Ureter (tissue), 1 donor: ENCODE measurements at regions not wholly inside any gene's neighbourhood (a gene's known extent, or its start where the extent isn't known, plus 50 kb on each side); places are given as distances from the start of the nearest gene placed in this dataset.
"Not testable (repeated sequence)": the region's sequence is repeated elsewhere in the genome, so short reads cannot be mapped to it uniquely, and the experiment has no call there.

Experiments used
- DNase-seq: peaks from one replicate; pipeline ENCODE4 v3.0.0-alpha.2; 2020; ENCODE audit warnings: low spot score
- donor health status: DM: yes; HTN: yes; CAD: no.

- no peak for DNase-seq
Observed at GRCh38 chr4:187666697-187667494, 328.7 kb upstream of the ZFP42 start.

GRCh38 chr4:187668526-187669082, 327.0 kb upstream of the ZFP42 start:
- DNase-seq = no peak

- not testable (repeated sequence) for DNase-seq
Observed at GRCh38 chr4:187671521-187671920, 324.1 kb upstream of the ZFP42 start.

GRCh38 chr4:187671958-187672357, 323.6 kb upstream of the ZFP42 start:
- DNase-seq = not testable (repeated sequence)

GRCh38 chr4:187672526-187672925, 323.0 kb upstream of the ZFP42 start:
- DNase-seq = not testable (repeated sequence)

- DNase-seq = no peak
Observed at GRCh38 chr4:187679450-187679849, 316.1 kb upstream of the ZFP42 start.

GRCh38 chr4:187685247-187685646, 310.3 kb upstream of the ZFP42 start:
- DNase-seq = no peak

GRCh38 chr4:187687697-187688096, 307.9 kb upstream of the ZFP42 start:
- DNase-seq = no peak

- no peak for DNase-seq
Observed at GRCh38 chr4:187692626-187693025, 302.9 kb upstream of the ZFP42 start.

GRCh38 chr4:187695531-187695930, 300.0 kb upstream of the ZFP42 start:
- DNase-seq = not testable (repeated sequence)

- DNase-seq = no peak
Observed at GRCh38 chr4:187711586-187711985, 284.0 kb upstream of the ZFP42 start.

GRCh38 chr4:187714957-187715356, 280.6 kb upstream of the ZFP42 start:
- no peak for DNase-seq

- DNase-seq = no peak
Observed at GRCh38 chr4:187715466-187715865, 280.1 kb upstream of the ZFP42 start.

- DNase-seq = no peak
Observed at GRCh38 chr4:187724456-187724855, 271.1 kb upstream of the ZFP42 start.

GRCh38 chr4:187726485-187726884, 269.1 kb upstream of the ZFP42 start:
- DNase-seq = no peak

- DNase-seq = no peak
Observed at GRCh38 chr4:187732524-187732923, 263.0 kb upstream of the ZFP42 start.

GRCh38 chr4:187739771-187740170, 255.8 kb upstream of the ZFP42 start:
- no peak for DNase-seq

GRCh38 chr4:187744911-187745310, 250.7 kb upstream of the ZFP42 start:
- no peak for DNase-seq

- not testable (repeated sequence) for DNase-seq
Observed at GRCh38 chr4:187750652-187751051, 244.9 kb upstream of the ZFP42 start.

GRCh38 chr4:187767158-187767557, 228.4 kb upstream of the ZFP42 start:
- no peak for DNase-seq

- DNase-seq = no peak
Observed at GRCh38 chr4:187767687-187768086, 227.9 kb upstream of the ZFP42 start.

- no peak for DNase-seq
Observed at GRCh38 chr4:187770345-187770744, 225.2 kb upstream of the ZFP42 start.

GRCh38 chr4:187777954-187778353, 217.6 kb upstream of the ZFP42 start:
- DNase-seq = no peak

- no peak for DNase-seq
Observed at GRCh38 chr4:187780070-187780469, 215.5 kb upstream of the ZFP42 start.
